Pons (tissue), 1 donor: ENCODE measurements at regions not wholly inside any gene's neighbourhood (a gene's known extent, or its start where the extent isn't known, plus 50 kb on each side); places are given as distances from the start of the nearest gene placed in this dataset.

Source experiments
- DNase-seq: peaks from one replicate; pipeline ENCODE4 v3.0.0-alpha.2; 2016; ENCODE audit warnings: low spot score

DNA sequence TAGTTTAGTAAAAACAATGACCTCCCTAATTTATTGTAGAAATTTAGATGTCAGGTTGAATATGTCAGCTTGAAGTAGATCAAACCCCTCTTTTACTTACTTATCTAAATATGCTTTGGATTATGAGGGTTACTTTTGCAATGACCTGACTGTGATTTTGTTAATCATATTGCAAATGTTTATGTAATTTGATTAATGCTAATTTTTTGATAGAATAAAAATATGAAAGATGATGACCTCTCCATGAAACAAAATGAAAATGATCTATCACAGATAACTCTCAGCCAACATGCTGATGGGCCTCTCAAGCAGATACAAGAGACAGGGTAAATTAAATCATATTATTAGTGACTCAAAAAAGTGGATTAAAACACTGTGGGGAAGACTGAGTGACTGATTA lies 131.0 kb downstream of the CEP57L1 start:
- DNase-seq: no peak

- DNase-seq: no peak
Observed at GRCh38 chr6:109225946-109226345, 130.6 kb downstream of the CEP57L1 start.

- no peak for DNase-seq
Observed at GRCh38 chr6:109224994-109225393, 129.7 kb downstream of the CEP57L1 start.

GRCh38 chr6:109224107-109224875 lies 129.0 kb downstream of the CEP57L1 start:
- DNase-seq: no peak

DNA sequence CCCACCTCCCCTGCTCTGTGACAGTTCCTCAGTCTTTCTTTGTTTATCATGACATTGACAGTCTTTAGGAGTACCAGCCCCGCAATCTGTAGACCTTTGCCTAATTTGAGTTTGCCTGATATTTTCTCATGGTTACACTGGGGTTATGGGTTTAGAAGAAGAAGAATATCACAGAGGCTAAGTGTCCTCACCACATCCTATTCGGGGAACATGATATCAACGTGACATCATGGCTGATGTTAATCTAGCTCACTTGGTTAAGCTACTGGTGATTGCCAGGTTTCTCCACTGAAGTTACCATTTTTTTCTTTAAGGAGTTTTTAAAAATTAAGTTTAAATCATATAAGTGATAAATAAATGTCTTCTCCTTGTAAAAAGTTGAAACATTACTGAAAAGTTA lies 127.5 kb downstream of the CEP57L1 start:
- DNase-seq: no peak

GRCh38 chr6:109221543-109222195 lies 126.4 kb downstream of the CEP57L1 start:
- no peak for DNase-seq
